Dermis blood vessel endothelial cell (primary cell): ENCODE measurements at regions not wholly inside any gene's neighbourhood (a gene's known extent, or its start where the extent isn't known, plus 50 kb on each side); places are given as distances from the start of the nearest gene placed in this dataset.

ENCODE experiments used
- DNase-seq: peaks from one replicate; pipeline ENCODE4 v3.0.0; 2010

DNA sequence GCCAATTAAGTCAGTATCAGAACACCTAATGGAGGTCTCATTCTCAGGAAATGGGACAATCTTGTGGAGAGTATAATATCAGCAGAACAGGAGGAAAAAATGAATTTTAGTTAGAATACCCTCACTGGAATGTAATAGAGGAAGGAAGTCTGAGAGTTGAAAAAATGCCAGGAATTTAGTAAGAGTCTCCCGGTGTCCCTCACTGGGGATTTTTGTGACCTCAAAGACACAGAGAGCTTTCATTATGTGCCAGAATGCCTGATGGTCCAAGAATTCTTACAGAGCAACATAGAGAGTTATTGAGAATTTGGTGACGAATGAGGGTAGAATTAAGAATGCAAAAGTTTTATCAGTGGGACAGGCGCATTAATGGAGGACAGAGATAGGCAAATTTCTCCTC is 443.5 kb upstream of the B3GALT2 start:
- DNase-seq: peak; percentile 21

DNA sequence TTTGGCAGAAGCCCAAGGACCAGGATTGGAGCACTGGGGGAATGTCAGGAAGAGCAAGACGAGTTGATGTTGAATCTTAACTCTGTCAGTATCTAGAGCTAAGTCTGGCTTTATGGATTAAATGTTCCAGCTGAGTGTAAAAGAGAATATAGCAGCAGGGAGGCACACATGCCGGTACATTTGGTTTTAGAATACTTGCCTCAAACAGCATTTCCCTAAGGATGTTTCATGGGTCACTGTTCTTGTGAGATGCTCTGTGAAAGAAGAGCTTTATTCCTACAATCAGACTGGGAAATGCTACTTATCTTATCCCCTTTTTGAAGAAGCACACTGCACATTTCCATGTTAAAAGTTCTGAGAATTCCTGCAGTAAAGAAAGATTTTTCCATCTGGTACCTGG is 440.3 kb upstream of the B3GALT2 start:
- DNase-seq: no peak

DNA sequence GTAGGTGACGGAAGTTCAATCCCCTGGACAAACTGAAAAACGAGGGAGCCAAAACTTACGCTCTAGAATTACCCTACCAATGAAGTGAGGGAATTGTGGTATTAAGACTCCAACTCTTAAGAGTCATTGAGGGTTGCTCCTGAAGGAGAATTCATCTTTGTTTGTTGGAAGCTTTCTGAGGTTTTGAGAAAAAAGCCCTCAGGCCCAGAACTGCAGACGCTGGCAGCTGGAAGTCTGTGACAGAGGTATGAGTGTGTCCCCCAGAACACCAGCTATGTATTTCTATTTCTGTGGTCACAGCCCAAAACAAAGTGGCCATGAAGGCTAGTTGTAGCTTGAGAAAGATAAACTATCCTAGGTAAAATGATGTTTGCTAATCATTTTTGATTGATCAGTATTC is 438.8 kb upstream of the B3GALT2 start:
- no peak for DNase-seq

DNA sequence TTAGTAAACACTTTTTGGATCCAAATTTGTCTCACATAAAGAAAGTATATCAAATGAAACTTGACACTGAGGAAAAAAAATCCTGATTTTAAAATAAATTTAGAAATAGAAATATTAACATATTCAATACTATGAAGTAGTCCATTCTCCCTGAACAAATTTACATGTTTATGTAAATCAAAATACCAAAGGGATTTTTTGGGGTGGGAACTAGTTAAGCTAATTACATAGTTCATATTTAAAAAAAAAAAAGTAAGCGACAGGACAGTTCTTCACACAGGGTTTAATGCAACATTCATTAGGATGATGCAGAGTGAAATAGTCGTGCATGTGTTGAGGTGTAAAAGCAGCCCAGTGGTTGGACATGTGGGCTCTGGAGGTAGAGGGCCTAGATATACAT is 433.5 kb upstream of the B3GALT2 start:
- DNase-seq: no peak

DNA sequence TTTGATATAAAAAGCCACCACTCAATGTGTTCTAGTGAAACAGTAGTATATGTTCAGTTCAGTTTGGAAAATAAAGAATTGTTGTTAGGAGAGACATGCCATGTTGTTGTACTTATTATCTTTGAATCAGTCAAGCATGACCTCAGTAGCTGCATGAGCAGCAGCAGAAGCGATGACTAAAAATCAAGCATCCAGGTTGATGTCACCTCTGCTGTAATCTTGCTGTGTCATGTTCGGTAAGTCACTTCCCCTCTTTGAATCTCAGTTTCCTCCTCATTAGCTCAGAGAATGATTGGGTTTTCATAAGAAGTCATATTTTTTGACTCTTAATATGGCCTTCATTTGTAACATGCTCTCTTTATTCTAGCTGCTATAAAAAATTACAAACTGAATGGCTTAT is 428.4 kb upstream of the B3GALT2 start:
- peak; percentile 79 for DNase-seq

DNA sequence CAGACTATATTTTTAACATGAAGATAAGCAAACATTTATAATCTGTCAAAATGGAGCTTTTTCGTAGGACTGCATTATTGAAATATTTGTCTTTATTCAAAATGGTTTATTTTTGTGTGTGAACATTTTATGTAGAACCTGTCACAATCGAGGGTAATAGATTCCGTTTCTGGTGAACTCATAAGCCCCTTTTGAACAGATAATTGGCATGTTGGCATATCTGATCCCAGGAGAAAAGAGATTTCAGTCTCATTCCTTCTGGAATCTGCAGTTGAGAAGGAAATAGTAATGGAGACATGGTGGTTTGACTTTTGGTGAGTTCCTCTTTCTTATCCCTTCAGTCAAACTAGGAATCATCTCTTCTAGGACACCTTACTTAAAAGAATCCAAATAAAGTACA is 427.9 kb upstream of the B3GALT2 start:
- DNase-seq: no peak

DNA sequence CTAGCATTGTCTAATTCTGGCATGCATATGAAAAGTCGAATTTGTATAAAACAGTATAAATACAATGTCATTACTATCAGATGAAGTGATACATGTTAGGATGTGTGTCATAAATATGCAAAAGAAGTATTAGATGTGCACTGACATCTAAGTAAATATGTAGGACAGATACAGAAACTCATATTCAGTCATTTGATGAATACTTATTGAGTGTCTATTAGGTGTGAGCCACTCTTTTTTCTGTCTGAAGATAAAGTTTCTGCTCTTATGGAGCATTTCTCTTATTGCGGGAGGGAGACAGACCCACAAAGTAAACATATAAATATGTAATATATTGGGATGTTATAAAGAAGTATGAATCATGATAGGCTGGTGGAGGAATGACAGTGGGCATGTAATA is 426.6 kb upstream of the B3GALT2 start:
- DNase-seq: no peak

DNA sequence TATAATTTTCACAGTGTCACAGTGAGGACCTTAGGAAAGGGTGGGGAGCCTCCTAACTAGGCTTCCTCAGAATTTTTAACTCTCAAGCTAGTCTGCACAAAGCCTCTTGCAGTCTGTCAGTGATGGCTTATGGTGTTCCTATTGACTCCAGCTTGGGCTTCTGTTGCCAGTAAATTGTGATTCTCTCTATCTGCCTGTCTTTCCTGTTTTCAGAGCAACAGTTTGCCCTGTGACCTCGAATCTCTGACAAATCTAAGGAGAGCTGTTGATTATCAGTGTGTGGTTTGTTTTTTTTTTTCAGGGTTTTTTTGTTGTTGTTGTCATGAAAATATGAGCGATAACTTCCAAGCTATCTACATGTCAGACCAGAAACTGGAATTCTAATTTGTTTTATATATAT is 423.2 kb upstream of the B3GALT2 start:
- DNase-seq: no peak

DNA sequence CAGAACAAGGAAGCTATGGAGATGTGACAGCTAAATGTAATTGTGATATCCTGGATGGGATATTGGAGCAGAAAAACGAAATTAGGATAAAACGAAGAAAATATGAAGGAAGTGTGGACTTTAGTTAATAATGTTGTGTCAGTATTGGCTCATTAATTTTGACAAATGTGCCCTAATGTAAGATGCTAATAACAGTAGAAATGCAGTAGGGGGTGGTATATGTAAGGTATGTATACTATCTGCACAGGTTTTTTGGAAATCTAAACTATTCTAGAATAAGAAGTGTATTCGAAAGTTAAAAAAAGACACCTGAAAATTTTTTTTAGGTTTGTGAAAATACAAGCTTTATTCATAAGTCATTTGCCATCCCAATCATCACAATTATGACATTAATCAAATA is 421.4 kb upstream of the B3GALT2 start:
- DNase-seq: no peak

DNA sequence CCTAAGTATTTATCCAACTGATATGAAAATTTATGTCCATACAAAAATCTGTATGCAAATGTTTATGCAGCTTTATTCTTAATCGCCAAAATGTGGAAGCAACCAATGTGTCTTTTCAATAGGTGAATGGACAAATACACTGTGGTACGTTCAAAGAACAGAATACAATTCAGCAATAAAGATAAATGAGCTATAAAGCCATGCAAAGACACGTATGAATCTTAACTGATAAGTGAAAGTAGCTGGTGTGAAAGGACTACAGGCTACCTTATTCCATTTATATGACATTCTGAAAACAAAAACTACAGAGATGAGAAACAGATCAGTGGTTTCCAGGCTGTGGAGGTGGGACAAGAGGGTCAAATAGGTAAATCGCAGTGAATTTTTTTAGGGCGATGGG is 419.6 kb upstream of the B3GALT2 start:
- DNase-seq: no peak

DNA sequence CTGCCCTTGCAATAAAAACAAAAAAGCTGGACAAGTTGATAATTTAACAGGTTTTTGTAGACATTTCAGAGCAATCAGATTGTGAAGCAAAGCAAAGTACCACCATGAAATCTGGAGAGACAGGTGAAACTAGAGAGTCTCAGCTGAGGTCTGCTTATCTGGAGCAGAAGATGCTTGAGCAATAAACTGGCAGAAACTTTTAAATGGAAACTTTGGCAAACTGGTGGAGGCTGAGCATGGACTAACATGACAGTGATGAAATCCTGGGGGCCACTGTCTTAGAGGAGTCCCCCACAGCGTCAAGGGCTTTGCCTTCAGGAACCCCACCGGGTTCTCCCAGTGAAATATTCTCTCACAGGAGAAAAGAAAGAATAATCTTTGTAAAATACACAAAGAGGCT is 416.3 kb upstream of the B3GALT2 start:
- DNase-seq: no peak

DNA sequence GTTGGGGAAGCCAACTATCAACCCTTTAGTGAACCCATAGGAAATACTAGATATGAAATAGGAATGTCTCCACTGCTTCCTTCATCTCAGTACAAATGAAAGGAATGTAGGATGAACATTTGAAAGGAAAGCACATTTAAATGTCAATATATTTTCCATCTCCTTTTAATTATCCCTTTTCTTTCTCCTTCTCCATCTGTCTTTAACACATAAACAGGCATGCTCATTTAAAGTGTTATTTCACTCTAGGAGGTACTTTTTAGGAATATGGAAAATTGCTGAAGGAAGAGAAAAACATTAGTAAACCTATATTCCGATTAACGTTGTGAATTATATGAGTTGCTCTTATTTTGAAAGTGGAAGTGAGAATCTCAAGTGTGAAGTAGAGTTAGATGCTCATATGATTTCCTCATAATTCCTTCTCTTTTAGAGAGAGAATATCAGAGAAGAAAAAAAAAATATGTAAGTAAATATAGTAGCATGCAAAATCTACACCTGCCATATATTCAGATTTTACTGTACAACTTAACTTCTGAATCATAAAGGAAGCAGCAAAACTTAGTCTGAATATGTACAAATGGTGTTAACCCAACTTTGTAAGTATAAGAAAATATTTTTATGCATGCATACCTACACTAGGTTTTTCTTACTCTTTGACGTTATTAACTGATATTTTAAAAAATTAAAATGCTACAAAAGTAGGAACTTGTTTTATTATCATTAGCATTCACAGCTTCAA is 406.9 kb upstream of the B3GALT2 start:
- no peak for DNase-seq

DNA sequence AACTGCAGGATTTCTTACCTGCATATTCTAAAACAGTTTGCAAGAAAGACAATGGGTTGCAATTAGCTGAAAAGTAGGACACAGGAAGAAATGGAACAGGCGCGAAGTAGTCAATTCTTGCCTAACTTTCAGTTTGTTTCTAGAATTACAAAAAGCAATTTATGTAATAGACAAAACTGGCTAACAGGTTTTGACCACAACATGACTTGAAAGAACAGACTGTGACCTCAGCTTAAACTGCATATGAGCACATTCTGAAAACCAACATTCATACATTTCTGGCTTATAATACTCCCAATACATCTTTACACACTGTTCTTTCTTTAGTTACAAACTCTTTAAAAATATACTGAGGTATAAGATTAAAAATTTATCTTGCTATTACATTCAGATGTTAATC is 405.9 kb upstream of the B3GALT2 start:
- DNase-seq: no peak

DNA sequence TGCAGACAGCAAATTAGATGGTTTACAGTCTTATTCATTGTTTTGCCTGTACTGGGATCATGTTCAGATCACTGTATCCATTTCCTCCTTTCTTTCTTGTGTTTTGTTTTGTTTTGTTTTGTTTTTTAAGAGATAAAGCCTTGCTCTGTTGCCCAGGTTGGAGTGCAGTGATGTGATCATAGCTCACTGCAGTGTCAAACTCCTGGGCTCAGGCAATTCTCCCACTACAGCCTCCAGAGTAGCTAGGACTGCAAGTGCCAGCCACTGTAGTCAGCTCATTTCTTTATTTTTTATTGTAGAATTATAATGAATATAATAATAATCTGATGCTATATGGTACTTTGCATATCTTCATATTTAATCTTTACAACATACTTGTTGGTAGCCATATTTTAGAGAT is 403.7 kb upstream of the B3GALT2 start:
- no peak for DNase-seq

DNA sequence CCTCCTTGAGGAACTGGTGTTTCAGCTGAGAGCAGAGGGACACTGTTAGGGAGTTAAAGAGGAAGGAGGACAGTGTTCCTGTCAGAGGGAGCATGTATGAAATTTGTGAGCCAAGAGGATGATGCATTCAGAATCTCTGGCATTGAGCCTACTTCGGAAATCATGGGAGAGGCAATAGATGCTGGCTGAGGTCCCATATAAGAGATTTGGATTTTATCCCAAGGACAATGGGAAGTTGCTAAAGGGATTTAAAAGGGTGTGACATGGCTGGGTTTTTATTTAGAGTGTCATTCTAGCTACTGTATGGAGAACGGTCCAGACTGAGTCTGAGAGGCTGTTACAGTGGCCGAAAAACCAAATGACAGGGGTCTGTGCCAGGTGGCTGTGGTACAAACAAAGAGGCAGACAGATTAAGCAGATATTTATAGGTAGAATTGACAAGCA is 403.2 kb upstream of the B3GALT2 start:
- peak; percentile 32 for DNase-seq

DNA sequence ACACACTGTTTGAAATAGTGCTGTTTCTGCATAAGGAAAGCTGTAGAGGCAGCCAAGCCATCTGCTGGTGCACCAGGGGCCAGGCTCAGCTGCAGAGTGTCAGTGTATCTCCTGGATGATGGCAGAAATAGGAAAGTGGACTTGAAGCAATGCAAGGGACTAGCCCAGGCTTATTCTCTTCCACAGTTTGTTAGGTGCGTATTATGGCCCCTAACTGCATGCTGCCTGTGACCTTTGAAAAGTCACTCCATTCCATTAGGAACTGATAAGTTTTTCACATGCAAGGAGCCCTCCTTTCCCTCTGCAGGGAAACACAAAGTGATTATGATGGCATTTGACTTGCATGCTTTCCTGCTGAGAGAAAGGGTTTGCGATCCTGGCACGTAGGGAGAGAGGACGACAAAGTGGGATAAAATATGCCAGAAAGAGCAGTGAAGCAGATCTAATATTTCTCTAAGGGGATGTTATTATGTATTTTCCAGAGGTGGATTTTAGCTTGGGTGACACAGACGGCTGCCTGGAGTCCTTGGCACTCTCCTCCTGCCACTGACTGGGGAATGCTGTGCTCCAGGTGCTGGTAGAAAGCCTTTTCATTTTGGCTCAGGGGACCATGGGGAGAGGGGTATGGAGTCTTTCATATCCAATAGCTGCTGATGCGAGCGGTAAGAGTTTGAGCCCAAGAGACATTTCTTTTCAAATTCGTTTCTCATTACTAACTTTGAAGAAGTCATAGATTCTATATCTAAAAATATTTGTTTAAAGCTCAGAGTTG is 402.1 kb upstream of the B3GALT2 start:
- DNase-seq: no peak

DNA sequence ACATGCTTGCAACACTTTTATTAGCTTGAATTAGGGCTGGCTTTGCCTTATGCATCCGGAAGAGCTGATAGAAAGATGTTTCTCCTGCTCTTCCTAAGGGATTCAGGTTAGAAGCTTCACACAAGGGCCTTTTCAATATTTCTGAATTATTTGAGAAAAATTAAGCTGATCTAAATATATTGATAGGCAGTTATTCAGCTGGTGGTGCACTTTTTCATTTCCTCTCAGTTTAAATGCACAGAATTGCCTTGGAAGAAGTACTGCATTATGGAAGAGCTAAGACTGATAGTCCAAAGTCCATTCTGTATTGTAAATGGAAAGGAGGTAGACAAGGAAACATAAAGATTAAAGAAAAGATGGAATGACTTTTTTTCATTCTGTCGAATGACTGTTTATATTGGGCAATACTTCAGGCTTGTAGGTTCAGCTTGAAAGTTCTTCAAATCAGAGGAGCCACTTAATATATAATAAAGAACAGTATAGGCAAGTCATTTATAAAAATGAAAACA is 398.4 kb upstream of the B3GALT2 start:
- DNase-seq: no peak

DNA sequence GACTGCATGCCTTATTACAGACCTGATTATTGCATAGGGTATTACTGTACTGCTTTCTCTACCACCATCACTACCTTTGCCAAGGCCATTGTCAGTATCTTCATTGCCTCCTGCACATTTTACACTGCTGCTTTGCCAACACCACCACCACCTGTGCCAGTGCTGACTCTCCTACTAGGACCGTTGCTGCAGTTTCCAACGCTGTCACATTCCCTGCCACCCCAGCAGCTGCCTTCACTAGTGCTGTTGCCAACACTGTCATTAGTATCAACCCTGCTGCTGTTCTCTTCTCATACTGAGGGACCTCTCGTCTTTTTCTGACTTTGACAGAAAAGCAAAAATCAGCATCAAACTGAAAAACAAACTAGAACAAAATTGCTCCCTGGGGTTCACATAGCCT is 394.9 kb upstream of the B3GALT2 start:
- no peak for DNase-seq

DNA sequence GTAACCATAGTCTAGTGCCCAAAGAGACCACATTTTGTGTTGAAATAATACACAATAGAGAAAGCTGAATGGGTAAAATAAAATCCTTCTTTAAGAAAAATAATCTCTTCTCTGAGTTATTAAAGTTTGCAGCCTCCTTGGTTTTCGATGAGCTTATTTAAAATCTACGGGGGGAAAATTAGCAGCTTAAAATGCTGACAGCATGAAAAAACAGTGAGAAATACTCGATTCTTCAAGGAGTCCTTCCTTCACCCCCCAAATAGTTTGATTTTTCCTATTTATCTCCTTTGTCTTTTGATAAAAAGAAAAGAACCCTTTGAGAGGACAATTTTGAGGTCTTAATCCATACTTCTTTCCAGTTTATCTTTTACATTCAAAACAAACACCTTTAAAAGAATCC is 394.0 kb upstream of the B3GALT2 start:
- no peak for DNase-seq

DNA sequence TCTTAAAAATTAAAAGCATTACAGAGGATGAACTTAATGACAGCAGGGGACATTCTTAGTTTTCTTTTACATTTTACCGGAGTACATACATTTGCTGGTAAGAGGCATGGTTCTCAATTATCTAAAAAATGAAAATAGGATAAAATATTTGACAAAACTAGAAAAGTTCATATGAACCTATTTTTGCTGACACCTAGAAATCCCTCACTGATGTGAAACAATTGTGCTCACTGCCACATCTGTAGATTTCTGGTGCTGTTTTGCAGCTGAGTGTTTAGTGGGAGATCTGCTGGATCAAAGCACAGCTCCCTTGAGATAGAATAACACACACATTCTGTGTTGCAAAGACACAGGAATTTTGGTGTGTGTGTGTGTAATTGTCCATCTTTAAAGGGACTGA is 392.9 kb upstream of the B3GALT2 start:
- no peak for DNase-seq

DNA sequence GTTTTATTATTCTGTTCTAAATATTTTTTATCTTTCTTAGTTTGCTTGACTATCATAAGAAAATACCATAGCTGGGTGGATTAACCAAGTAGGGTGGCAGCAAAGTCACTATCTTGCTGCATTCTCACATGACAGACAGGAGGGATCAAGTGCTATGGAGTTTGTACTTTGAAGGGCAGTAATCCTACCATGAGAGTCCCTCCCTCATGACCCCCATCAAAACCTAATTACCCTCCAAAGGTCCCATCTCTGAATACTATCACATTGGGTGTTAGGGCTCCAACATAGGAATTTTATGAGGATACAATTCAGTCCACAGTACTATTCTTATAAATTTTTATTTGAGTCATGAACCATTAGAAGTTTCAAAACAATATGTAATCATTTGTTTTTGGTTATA is 388.5 kb upstream of the B3GALT2 start:
- no peak for DNase-seq

DNA sequence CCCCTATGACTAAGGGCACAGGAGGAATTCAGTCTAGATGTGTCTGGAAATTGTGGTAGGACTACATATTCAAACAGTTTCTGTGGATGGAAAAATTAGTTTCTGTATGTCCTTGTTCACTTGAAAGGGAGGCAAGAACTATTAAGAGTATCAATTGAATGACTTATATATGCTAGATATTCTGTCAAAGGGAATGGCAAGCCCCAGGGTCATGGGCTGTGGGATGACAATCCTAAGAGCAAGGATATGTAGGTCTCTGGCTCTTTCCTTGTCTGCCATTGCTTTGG is 383.5 kb upstream of the B3GALT2 start:
- no peak for DNase-seq

DNA sequence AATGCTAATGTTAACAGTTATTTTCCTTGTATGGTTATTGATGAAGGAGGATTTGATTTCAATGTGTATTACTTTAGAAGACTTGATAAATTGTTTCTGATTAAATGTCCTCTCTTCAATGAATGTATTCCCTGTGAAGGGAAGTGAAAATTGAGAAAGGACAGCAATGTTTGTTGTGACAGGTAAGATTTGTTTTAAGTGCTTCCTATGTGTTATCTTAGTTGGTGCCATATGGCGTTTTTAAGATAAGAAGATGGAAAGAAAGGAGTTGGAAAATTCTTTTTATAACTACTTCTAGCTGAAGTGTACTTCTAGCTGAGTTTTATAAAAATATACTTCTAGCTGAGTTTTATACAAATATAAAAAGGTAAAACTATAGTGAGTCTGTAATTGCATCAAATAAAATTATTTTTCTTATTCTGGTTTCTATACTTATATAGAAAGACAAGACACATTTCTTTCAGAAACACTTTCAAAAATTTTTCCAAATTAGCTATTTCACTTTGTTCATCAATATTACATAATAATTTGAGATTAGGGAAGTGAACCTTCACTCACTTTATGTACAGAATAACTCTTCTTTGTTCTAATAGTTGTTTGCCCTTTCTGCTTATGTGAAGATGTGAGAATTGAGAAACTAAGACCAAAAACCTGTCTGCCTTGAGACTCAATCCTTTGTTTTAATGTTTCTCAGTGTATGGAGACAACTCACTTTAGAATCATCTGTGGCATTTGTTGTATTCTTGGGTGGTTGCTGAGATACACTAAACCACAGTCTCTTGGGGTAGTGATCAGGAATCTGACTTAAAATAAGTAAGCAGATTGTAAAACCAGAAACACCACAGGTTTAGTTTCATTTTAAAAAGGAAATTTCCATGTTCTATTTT is 382.9 kb upstream of the B3GALT2 start:
- no peak for DNase-seq

DNA sequence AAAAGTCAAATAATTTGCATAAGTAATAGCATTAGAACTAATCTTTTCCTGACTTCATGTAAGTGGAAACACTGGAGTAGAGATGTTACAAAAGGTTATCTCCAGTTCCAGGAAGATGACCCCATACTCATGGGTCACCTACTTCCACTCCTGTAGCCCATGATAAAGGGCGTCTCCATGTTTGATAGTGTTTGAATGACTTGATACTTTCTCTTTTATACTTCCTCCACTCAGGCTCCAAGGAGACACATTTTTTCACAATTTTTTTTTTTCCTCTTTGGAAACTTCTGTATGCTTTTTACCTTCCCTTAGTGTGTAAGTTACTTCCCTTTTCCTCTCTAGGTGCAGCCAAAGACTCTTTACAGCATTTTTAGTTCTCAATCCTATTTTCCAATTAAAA is 382.1 kb upstream of the B3GALT2 start:
- DNase-seq: no peak
